ENCODE measurements at regions not wholly inside any gene's neighbourhood (a gene's known extent, or its start where the extent isn't known, plus 50 kb on each side); places are given as distances from the start of the nearest gene placed in this dataset.

DNA sequence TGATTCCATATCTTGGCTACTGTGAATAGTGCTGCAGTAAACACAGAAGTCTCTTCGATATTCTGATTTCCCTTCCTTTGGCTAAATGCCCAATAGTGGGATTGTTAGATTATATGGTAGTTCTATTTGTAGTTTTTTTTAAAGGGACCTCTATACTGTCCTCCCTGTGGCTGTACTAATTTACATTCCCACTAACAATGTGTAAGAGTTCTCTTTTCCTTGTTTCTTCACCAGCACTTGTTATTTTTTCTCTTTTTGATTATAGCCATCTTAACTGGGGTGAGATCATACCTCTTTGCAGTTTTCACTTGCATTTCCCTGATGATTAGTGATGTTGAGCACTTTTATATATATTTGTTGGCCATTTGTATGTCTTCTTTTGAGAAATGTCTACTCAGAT, 102.0 kb downstream of the CARTPT start:
- no peaks in the 10 kb centered on the region for H3K79me1 ChIP-seq (ENCODE audit: low read depth in 1 of 2, low read length in 2 of 2)
- no TSS peak for BruUV-seq (replicated peaks)
- no peak overlapping the region for H3K9ac ChIP-seq (ENCODE audit: low read depth, low read length)
- H4K20me1 ChIP-seq (ENCODE audit: insufficient read depth, low read length) = no peaks in the 10 kb centered on the region
- H2BK120ac ChIP-seq (ENCODE audit: low read depth, low read length) = no peak overlapping the region
- H4K91ac ChIP-seq (ENCODE audit: insufficient read depth, low read depth, low read length) = no peak overlapping the region
- in situ Hi-C loops (cut with MboI; ENCODE audit: low sequenced_read_pairs) = no loop called here
- no peak overlapping the region for H2BK20ac ChIP-seq (ENCODE audit: low read depth, low read length)
- H3K27ac ChIP-seq (ENCODE audit: insufficient read depth, low read length) = no peak overlapping the region
- no peaks in the 10 kb centered on the region for H3K9me1 ChIP-seq (ENCODE audit: insufficient read depth, low read length)
- H3K14ac ChIP-seq (replicated peaks; ENCODE audit: low read depth, low read length) = no peak overlapping the region
- ChIA-PET CTCF (interaction anchor here (0.6 kb wide), 1 partner anchor 112 kb away, joined by 4 read pairs; no protein-coding TSS in a partner anchor), POLR2A (ENCODE audit: unreplicated experiment) (no interaction called here)
- H3K18ac ChIP-seq (ENCODE audit: low read depth, low read length) = no peak overlapping the region
- H2AK5ac ChIP-seq (ENCODE audit: low read depth, low read length) = no peak overlapping the region
- no peak overlapping the region for H3K4me2 ChIP-seq (ENCODE audit: low read depth, low read length)
- no peak overlapping the region for H2AFZ ChIP-seq (replicated peaks; ENCODE audit: low read length, poor library complexity)
- H3K27me3 ChIP-seq (ENCODE audit: control insufficient read depth, insufficient read depth, low read length) = peaks cover 13% of the 10 kb centered on the region
- no peak overlapping the region for H3K4me3 ChIP-seq (ENCODE audit: insufficient read depth, low read depth, low read length)
- H3K36me3 ChIP-seq (ENCODE audit: control insufficient read depth, insufficient read depth, low read length) = no peaks in the 10 kb centered on the region
- ATAC-seq (ENCODE audit: low read depth) (no peak), DNase-seq (no peak)
- peaks cover 4% of the 10 kb centered on the region; the same call in 1 of the 2 replicates for H3K9me3 ChIP-seq (ENCODE audit: control insufficient read depth, insufficient read depth, low read length)
- WGBS, 2 experiments (ENCODE audit: extremely low coverage in 2 of 2, insufficient read length in 1 of 2) = no CpG with 5 or more reads among the region's 1 CpG
- TF ChIP-seq RFX5 (IDR thresholded peaks at IDR 0.05; ENCODE audit: low read depth, low read length) (no peak), CEBPB (IDR thresholded peaks at IDR 0.05; ENCODE audit: low read depth, low read length) (no peak), NFE2L2 (IDR thresholded peaks at IDR 0.05; ENCODE audit: low read depth, low read length) (no peak), MXI1 (IDR thresholded peaks at IDR 0.05; ENCODE audit: borderline replicate concordance, low read depth, low read length) (no peak), MAFK (IDR thresholded peaks at IDR 0.05; ENCODE audit: low read depth, low read length) (no peak), BHLHE40 (IDR thresholded peaks at IDR 0.05; ENCODE audit: low read depth, low read length) (no peak), SMC3 (IDR thresholded peaks at IDR 0.05; ENCODE audit: low read depth, low read length) (no peak), RAD21 (IDR thresholded peaks at IDR 0.05; ENCODE audit: low read length) (no peak), FOS (IDR thresholded peaks at IDR 0.05; ENCODE audit: low read depth, low read length) (no peak), MAZ (IDR thresholded peaks at IDR 0.05; ENCODE audit: borderline replicate concordance, low read depth, low read length) (no peak), CHD1 (IDR thresholded peaks at IDR 0.05; ENCODE audit: low read depth, low read length) (no peak), POLR2A (IDR thresholded peaks at IDR 0.05; ENCODE audit: low read depth, low read length) (no peak)
- TF ChIP-seq, protein P1, sequence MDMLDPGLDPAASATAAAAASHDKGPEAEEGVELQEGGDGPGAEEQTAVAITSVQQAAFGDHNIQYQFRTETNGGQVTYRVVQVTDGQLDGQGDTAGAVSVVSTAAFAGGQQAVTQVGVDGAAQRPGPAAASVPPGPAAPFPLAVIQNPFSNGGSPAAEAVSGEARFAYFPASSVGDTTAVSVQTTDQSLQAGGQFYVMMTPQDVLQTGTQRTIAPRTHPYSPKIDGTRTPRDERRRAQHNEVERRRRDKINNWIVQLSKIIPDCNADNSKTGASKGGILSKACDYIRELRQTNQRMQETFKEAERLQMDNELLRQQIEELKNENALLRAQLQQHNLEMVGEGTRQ (IDR thresholded peaks at IDR 0.05; ENCODE audit: low read depth, low read length) = no peak
- TF ChIP-seq, protein P2, sequence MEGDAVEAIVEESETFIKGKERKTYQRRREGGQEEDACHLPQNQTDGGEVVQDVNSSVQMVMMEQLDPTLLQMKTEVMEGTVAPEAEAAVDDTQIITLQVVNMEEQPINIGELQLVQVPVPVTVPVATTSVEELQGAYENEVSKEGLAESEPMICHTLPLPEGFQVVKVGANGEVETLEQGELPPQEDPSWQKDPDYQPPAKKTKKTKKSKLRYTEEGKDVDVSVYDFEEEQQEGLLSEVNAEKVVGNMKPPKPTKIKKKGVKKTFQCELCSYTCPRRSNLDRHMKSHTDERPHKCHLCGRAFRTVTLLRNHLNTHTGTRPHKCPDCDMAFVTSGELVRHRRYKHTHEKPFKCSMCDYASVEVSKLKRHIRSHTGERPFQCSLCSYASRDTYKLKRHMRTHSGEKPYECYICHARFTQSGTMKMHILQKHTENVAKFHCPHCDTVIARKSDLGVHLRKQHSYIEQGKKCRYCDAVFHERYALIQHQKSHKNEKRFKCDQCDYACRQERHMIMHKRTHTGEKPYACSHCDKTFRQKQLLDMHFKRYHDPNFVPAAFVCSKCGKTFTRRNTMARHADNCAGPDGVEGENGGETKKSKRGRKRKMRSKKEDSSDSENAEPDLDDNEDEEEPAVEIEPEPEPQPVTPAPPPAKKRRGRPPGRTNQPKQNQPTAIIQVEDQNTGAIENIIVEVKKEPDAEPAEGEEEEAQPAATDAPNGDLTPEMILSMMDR (conservative IDR thresholded peaks at IDR 0.05; ENCODE audit: low read depth, low read length) = no peak
- TF ChIP-seq, protein P3, sequence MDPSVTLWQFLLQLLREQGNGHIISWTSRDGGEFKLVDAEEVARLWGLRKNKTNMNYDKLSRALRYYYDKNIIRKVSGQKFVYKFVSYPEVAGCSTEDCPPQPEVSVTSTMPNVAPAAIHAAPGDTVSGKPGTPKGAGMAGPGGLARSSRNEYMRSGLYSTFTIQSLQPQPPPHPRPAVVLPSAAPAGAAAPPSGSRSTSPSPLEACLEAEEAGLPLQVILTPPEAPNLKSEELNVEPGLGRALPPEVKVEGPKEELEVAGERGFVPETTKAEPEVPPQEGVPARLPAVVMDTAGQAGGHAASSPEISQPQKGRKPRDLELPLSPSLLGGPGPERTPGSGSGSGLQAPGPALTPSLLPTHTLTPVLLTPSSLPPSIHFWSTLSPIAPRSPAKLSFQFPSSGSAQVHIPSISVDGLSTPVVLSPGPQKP (IDR thresholded peaks at IDR 0.05; ENCODE audit: borderline replicate concordance, low read depth, low read length) = no peak
- no peak overlapping the region for H4K8ac ChIP-seq (ENCODE audit: low read depth in 2 of 2, low read length in 2 of 2)
- dilution Hi-C loops (cut with HindIII; ENCODE audit: low sequenced_read_pairs, unreplicated experiment) = no loop called here
- H2BK15ac ChIP-seq (ENCODE audit: low read depth, low read length) = no peak overlapping the region
- no peak overlapping the region for H2BK5ac ChIP-seq (ENCODE audit: low read depth, low read length, poor library complexity, severe bottlenecking)
- no peaks in the 10 kb centered on the region for H3K4me1 ChIP-seq (ENCODE audit: control insufficient read depth, insufficient read depth, low read length)
- H4K5ac ChIP-seq (ENCODE audit: low read depth, low read length) = no peak overlapping the region
- no peak overlapping the region for H3K56ac ChIP-seq (ENCODE audit: extremely low read depth, insufficient read depth, low read length)
- no peak overlapping the region for H3K4ac ChIP-seq (ENCODE audit: low read depth, low read length)
- H2AK9ac ChIP-seq (replicated peaks; ENCODE audit: low read depth, low read length, poor library complexity) = no peak overlapping the region
- no peak overlapping the region for H3K23ac ChIP-seq (ENCODE audit: low read depth, low read length)
- intact Hi-C loops (cut with micrococcal nuclease) = no loop called here

All from IMR-90 (cell line).